Ishikawa (cell line): ENCODE measurements at regions not wholly inside any gene's neighbourhood (a gene's known extent, or its start where the extent isn't known, plus 50 kb on each side); places are given as distances from the start of the nearest gene placed in this dataset.

Source experiments
- EP300 ChIP-seq: IDR thresholded peaks from 2 replicates; pipeline ENCODE4 v1.6.1; 2012; ENCODE audit warnings: borderline replicate concordance
- FOXM1 ChIP-seq: IDR thresholded peaks from 2 replicates; pipeline ENCODE4 v1.6.1; 2012; ENCODE audit warnings: low read depth, borderline replicate concordance
- TCF12 ChIP-seq: IDR thresholded peaks from 2 replicates; pipeline ENCODE4 v1.6.1; 2012; ENCODE audit warnings: low read depth
- YY1 ChIP-seq: IDR thresholded peaks from 2 replicates; pipeline ENCODE4 v1.6.1; 2012; ENCODE audit warnings: low read depth
- TF ChIP-seq, protein P1 (sequence below): IDR thresholded peaks from 2 replicates; pipeline ENCODE4 v1.6.1; 2012; ENCODE audit warnings: low read depth, mild to moderate bottlenecking

DNA sequence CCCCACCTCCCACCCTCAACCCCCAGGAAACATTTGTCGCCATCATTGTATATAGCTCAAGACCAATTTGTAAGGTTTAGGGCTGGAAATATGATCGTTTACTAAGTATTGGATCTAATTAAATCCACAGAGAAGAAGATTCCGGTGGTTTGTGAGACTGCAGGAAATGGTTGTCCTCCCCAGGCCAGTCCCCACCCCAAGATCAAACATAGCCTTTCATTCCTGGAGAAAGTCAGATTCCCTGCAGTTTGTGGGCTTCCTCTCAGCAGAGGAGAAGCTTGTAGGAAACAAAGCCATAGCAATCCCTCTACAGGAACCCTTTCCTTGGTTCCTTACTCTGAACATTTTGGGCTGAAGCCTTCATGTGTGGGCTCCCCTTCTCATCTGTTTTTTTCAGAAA, 79.2 kb upstream of the TBCA start:
- TF ChIP-seq TCF12 (no peak), EP300 (no peak), FOXM1 (no peak), YY1 (no peak)
- TF ChIP-seq, protein P1, sequence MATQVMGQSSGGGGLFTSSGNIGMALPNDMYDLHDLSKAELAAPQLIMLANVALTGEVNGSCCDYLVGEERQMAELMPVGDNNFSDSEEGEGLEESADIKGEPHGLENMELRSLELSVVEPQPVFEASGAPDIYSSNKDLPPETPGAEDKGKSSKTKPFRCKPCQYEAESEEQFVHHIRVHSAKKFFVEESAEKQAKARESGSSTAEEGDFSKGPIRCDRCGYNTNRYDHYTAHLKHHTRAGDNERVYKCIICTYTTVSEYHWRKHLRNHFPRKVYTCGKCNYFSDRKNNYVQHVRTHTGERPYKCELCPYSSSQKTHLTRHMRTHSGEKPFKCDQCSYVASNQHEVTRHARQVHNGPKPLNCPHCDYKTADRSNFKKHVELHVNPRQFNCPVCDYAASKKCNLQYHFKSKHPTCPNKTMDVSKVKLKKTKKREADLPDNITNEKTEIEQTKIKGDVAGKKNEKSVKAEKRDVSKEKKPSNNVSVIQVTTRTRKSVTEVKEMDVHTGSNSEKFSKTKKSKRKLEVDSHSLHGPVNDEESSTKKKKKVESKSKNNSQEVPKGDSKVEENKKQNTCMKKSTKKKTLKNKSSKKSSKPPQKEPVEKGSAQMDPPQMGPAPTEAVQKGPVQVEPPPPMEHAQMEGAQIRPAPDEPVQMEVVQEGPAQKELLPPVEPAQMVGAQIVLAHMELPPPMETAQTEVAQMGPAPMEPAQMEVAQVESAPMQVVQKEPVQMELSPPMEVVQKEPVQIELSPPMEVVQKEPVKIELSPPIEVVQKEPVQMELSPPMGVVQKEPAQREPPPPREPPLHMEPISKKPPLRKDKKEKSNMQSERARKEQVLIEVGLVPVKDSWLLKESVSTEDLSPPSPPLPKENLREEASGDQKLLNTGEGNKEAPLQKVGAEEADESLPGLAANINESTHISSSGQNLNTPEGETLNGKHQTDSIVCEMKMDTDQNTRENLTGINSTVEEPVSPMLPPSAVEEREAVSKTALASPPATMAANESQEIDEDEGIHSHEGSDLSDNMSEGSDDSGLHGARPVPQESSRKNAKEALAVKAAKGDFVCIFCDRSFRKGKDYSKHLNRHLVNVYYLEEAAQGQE = no peak
